ENCODE measurements at regions not wholly inside any gene's neighbourhood (a gene's known extent, or its start where the extent isn't known, plus 50 kb on each side); places are given as distances from the start of the nearest gene placed in this dataset.

DNA sequence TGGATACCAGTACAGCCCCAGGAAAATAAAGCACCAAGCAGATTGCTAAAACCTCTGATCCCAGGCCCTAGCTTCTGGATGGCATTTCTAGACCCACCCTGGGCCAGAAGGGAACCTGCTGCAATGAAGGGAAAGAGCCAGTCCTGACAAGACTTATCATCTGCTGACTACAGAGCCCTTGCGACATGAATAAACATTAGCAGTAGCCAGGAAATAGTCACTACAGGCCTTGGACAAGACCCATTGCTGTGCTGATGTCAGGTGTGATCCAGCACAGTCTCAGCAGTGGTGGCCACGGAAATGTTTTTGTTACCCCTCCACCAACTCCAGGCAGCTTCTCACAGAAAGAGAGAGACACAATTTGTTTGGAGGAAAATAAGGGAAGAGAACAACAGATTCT is 399.3 kb downstream of the HAO1 start (continued):
- TF ChIP-seq, protein P1, sequence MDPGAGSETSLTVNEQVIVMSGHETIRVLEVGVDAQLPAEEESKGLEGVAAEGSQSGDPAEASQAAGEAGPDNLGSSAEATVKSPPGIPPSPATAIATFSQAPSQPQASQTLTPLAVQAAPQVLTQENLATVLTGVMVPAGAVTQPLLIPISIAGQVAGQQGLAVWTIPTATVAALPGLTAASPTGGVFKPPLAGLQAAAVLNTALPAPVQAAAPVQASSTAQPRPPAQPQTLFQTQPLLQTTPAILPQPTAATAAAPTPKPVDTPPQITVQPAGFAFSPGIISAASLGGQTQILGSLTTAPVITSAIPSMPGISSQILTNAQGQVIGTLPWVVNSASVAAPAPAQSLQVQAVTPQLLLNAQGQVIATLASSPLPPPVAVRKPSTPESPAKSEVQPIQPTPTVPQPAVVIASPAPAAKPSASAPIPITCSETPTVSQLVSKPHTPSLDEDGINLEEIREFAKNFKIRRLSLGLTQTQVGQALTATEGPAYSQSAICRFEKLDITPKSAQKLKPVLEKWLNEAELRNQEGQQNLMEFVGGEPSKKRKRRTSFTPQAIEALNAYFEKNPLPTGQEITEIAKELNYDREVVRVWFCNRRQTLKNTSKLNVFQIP (CRISPR knock-in tag; IDR thresholded peaks at IDR 0.05; ENCODE audit: borderline replicate concordance, low read depth) = no peak
- TF ChIP-seq ZNF70 (CRISPR knock-in tag; IDR thresholded peaks at IDR 0.05) = no peak

DNA sequence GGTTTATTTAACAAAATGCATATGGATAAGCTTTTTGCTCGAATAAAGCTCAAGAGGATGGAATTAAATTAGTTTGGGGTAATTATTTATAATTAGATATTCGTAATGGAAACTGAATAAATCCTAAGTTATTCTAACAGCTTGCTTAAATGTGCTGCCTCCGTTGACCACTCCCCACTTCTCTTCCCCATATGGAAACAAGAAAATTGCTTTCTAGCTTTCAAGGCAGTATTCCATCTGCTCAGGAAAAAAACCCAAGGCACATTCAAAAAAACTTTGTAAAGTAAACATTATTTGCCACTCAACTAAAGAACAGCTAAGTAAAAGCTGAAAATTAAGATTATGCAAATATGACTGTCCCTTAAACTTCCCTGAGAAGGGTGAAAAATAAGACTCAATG is 369.2 kb downstream of the HAO1 start:
- TF ChIP-seq ARNTL (CRISPR knock-in tag; IDR thresholded peaks at IDR 0.05; ENCODE audit: borderline replicate concordance, low read depth) = no peak
- TF ChIP-seq GLIS3 (CRISPR knock-in tag; IDR thresholded peaks at IDR 0.05) = no peak
- TF ChIP-seq ZC3H10 (CRISPR knock-in tag; IDR thresholded peaks at IDR 0.05) = no peak
- no peak for TF ChIP-seq ESRRG (CRISPR knock-in tag; IDR thresholded peaks at IDR 0.05)
- TF ChIP-seq, protein P2, sequence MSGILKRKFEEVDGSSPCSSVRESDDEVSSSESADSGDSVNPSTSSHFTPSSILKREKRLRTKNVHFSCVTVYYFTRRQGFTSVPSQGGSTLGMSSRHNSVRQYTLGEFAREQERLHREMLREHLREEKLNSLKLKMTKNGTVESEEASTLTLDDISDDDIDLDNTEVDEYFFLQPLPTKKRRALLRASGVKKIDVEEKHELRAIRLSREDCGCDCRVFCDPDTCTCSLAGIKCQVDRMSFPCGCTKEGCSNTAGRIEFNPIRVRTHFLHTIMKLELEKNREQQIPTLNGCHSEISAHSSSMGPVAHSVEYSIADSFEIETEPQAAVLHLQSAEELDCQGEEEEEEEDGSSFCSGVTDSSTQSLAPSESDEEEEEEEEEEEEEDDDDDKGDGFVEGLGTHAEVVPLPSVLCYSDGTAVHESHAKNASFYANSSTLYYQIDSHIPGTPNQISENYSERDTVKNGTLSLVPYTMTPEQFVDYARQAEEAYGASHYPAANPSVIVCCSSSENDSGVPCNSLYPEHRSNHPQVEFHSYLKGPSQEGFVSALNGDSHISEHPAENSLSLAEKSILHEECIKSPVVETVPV (CRISPR knock-in tag; IDR thresholded peaks at IDR 0.05) = no peak
- TF ChIP-seq, protein P1 (CRISPR knock-in tag; IDR thresholded peaks at IDR 0.05; ENCODE audit: borderline replicate concordance, low read depth) = no peak
- no peak for TF ChIP-seq TOX (CRISPR knock-in tag; IDR thresholded peaks at IDR 0.05; ENCODE audit: borderline replicate concordance)
- TF ChIP-seq, protein P3, sequence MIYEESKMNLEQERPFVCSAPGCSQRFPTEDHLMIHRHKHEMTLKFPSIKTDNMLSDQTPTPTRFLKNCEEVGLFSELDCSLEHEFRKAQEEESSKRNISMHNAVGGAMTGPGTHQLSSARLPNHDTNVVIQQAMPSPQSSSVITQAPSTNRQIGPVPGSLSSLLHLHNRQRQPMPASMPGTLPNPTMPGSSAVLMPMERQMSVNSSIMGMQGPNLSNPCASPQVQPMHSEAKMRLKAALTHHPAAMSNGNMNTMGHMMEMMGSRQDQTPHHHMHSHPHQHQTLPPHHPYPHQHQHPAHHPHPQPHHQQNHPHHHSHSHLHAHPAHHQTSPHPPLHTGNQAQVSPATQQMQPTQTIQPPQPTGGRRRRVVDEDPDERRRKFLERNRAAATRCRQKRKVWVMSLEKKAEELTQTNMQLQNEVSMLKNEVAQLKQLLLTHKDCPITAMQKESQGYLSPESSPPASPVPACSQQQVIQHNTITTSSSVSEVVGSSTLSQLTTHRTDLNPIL (CRISPR knock-in tag; IDR thresholded peaks at IDR 0.05; ENCODE audit: low read depth) = no peak
- TF ChIP-seq RARB (CRISPR knock-in tag; IDR thresholded peaks at IDR 0.05) = no peak
- TF ChIP-seq SNAI2 (CRISPR knock-in tag; IDR thresholded peaks at IDR 0.05) = no peak
- TF ChIP-seq TCF4 (CRISPR knock-in tag; IDR thresholded peaks at IDR 0.05; ENCODE audit: borderline replicate concordance) = no peak

DNA sequence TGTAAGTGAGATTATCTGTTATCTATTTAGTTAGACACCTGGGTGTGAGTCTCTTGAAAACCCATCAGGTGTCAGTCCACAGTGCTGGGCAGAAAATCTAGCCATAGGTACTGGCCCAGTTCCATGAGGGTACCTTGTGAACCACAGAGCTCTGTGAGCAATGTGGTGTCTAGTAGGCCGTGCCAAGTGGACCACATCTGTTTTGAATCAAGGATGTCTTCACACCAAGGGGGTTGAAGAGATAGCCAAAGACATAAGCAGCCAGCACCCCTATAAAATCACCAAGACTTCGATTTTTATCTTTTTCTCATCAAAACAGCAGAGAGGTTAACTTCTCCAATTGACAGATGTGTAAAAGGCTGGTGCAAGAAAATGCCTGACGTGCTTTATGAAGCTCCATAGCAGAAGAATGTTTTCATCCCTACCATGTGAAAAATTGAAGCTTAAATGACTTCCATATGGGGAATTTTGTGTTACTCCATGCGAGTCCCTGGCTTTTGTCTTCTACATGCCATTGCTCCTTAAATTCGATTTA is 368.7 kb downstream of the HAO1 start:
- no peak for ATAC-seq
- TF ChIP-seq, protein P4, sequence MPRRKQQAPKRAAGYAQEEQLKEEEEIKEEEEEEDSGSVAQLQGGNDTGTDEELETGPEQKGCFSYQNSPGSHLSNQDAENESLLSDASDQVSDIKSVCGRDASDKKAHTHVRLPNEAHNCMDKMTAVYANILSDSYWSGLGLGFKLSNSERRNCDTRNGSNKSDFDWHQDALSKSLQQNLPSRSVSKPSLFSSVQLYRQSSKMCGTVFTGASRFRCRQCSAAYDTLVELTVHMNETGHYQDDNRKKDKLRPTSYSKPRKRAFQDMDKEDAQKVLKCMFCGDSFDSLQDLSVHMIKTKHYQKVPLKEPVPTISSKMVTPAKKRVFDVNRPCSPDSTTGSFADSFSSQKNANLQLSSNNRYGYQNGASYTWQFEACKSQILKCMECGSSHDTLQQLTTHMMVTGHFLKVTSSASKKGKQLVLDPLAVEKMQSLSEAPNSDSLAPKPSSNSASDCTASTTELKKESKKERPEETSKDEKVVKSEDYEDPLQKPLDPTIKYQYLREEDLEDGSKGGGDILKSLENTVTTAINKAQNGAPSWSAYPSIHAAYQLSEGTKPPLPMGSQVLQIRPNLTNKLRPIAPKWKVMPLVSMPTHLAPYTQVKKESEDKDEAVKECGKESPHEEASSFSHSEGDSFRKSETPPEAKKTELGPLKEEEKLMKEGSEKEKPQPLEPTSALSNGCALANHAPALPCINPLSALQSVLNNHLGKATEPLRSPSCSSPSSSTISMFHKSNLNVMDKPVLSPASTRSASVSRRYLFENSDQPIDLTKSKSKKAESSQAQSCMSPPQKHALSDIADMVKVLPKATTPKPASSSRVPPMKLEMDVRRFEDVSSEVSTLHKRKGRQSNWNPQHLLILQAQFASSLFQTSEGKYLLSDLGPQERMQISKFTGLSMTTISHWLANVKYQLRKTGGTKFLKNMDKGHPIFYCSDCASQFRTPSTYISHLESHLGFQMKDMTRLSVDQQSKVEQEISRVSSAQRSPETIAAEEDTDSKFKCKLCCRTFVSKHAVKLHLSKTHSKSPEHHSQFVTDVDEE (CRISPR knock-in tag; IDR thresholded peaks at IDR 0.05) = no peak
- no peak for TF ChIP-seq ZNF70 (CRISPR knock-in tag; IDR thresholded peaks at IDR 0.05)
- TF ChIP-seq ZFP3 (CRISPR knock-in tag; IDR thresholded peaks at IDR 0.05) = no peak
- no peak for TF ChIP-seq ARNTL (CRISPR knock-in tag; IDR thresholded peaks at IDR 0.05; ENCODE audit: borderline replicate concordance, low read depth)
- no peak for TF ChIP-seq ZC3H10 (CRISPR knock-in tag; IDR thresholded peaks at IDR 0.05)
- TF ChIP-seq RARB (CRISPR knock-in tag; IDR thresholded peaks at IDR 0.05) = no peak
- no peak for TF ChIP-seq ESRRG (CRISPR knock-in tag; IDR thresholded peaks at IDR 0.05)
- TF ChIP-seq, protein P1 (CRISPR knock-in tag; IDR thresholded peaks at IDR 0.05; ENCODE audit: borderline replicate concordance, low read depth) = no peak
- TF ChIP-seq GLIS3 (CRISPR knock-in tag; IDR thresholded peaks at IDR 0.05) = no peak
- no peak for TF ChIP-seq OSR1 (CRISPR knock-in tag; IDR thresholded peaks at IDR 0.05)
- no peak for TF ChIP-seq PPARA (CRISPR knock-in tag; IDR thresholded peaks at IDR 0.05; ENCODE audit: borderline replicate concordance)
- TF ChIP-seq, protein P5, sequence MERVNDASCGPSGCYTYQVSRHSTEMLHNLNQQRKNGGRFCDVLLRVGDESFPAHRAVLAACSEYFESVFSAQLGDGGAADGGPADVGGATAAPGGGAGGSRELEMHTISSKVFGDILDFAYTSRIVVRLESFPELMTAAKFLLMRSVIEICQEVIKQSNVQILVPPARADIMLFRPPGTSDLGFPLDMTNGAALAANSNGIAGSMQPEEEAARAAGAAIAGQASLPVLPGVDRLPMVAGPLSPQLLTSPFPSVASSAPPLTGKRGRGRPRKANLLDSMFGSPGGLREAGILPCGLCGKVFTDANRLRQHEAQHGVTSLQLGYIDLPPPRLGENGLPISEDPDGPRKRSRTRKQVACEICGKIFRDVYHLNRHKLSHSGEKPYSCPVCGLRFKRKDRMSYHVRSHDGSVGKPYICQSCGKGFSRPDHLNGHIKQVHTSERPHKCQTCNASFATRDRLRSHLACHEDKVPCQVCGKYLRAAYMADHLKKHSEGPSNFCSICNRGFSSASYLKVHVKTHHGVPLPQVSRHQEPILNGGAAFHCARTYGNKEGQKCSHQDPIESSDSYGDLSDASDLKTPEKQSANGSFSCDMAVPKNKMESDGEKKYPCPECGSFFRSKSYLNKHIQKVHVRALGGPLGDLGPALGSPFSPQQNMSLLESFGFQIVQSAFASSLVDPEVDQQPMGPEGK (CRISPR knock-in tag; IDR thresholded peaks at IDR 0.05; ENCODE audit: borderline replicate concordance) = no peak
- TF ChIP-seq, protein P3 (CRISPR knock-in tag; IDR thresholded peaks at IDR 0.05; ENCODE audit: low read depth) = no peak
- TF ChIP-seq BACH2 (CRISPR knock-in tag; IDR thresholded peaks at IDR 0.05; ENCODE audit: borderline replicate concordance) = no peak
- no peak for TF ChIP-seq SNAI2 (CRISPR knock-in tag; IDR thresholded peaks at IDR 0.05)

More for the DNA sequence above, 369.2 kb downstream of the HAO1 start:
- ATAC-seq = no peak

Data from SK-N-SH treated with all-trans-retinoic acid at 6 μM for 48 hours (cell line).